ENCODE measurements at regions not wholly inside any gene's neighbourhood (a gene's known extent, or its start where the extent isn't known, plus 50 kb on each side); places are given as distances from the start of the nearest gene placed in this dataset.

GRCh38 chr2:205850611-205851010, 168.3 kb downstream of the NRP2 start:
- CTCF ChIA-PET = no interaction called here
- TF ChIP-seq SIN3A (IDR thresholded peaks at IDR 0.05; ENCODE audit: borderline replicate concordance, insufficient read depth, low read depth, low read length) (no peak), TCF7L2 (IDR thresholded peaks at IDR 0.05; ENCODE audit: low read depth, low read length) (no peak), POLR2AphosphoS5 (IDR thresholded peaks at IDR 0.05; ENCODE audit: low read depth, low read length) (no peak), REST (IDR thresholded peaks at IDR 0.05; ENCODE audit: insufficient read depth in 1 of 2, low read depth in 2 of 2, low read length in 1 of 2) (no peak), CTCF (IDR thresholded peaks at IDR 0.05) (no peak)

GRCh38 chr2:205850132-205850531, 167.8 kb downstream of the NRP2 start:
- CTCF ChIA-PET = no interaction called here
- TF ChIP-seq CTCF (IDR thresholded peaks at IDR 0.05) = no peak
- TF ChIP-seq TCF7L2 (IDR thresholded peaks at IDR 0.05; ENCODE audit: low read depth, low read length) = no peak

More at GRCh38 chr2:205850611-205851010, 168.3 kb downstream of the NRP2 start:
- Histone ChIP-seq H3K4me3 (ENCODE audit: low read depth in 2 of 2, low read length in 2 of 2) (no peak overlapping the region), H3K36me3 (ENCODE audit: control insufficient read depth, insufficient read depth, low read length) (no peaks in the 10 kb centered on the region), H3K27me3 (ENCODE audit: control insufficient read depth, insufficient read depth, low read length) (peaks cover 4% of the 10 kb centered on the region), H3K27ac (ENCODE audit: low read length) (no peak overlapping the region), H3K4me1 (ENCODE audit: control insufficient read depth, insufficient read depth, low read length) (no peaks in the 10 kb centered on the region), H3K9me3 (ENCODE audit: control insufficient read depth, insufficient read depth, low read depth, low read length) (no peaks in the 10 kb centered on the region)
- intact Hi-C loops (cut with micrococcal nuclease; ENCODE audit: unreplicated experiment) (no loop called here), in situ Hi-C loops (cut with HindIII; ENCODE audit: low pct_unique_long_range_greater_than_20kb, low sequenced_read_pairs) (no loop called here)
- DNase-seq (ENCODE audit: low read depth, low spot score) (no peak), ATAC-seq (no peak)
- POLR2A ChIA-PET = interaction anchor here (0.5 kb wide), 1 partner anchor 702 kb away, joined by 7 read pairs; no protein-coding TSS in a partner anchor
- BruUV-seq (replicated peaks) = no TSS peak

More at GRCh38 chr2:205850132-205850531, 167.8 kb downstream of the NRP2 start:
- Histone ChIP-seq H3K4me1 (ENCODE audit: control insufficient read depth, insufficient read depth, low read length) (no peaks in the 10 kb centered on the region), H3K36me3 (ENCODE audit: control insufficient read depth, insufficient read depth, low read length) (no peaks in the 10 kb centered on the region), H3K9me3 (ENCODE audit: control insufficient read depth, insufficient read depth, low read depth, low read length) (no peaks in the 10 kb centered on the region), H3K27ac (ENCODE audit: low read length) (no peak overlapping the region), H3K27me3 (ENCODE audit: control insufficient read depth, insufficient read depth, low read length) (peaks cover 4% of the 10 kb centered on the region), H3K4me3 (ENCODE audit: low read depth in 2 of 2, low read length in 2 of 2) (no peak overlapping the region)
- in situ Hi-C loops (cut with HindIII; ENCODE audit: low pct_unique_long_range_greater_than_20kb, low sequenced_read_pairs) = no loop called here
- no peak for DNase-seq (ENCODE audit: low read depth, low spot score)
- intact Hi-C loops (cut with micrococcal nuclease; ENCODE audit: unreplicated experiment) = no loop called here
- ATAC-seq = no peak
- POLR2A ChIA-PET = no interaction called here
- BruUV-seq (replicated peaks) = no TSS peak

All from Panc1 (cell line).